Fibroblast of mammary gland (primary cell): ENCODE measurements at regions not wholly inside any gene's neighbourhood (a gene's known extent, or its start where the extent isn't known, plus 50 kb on each side); places are given as distances from the start of the nearest gene placed in this dataset.
A peak's percentile ranks its signal among the peaks of the same experiment; 100 is the strongest.

ENCODE experiments used
- DNase-seq: peaks from one replicate; pipeline ENCODE4 v3.0.0-alpha.2; 2010; ENCODE audit warnings: low read depth
- H3K4me3 ChIP-seq: 2 replicates; pipeline ENCODE4 v1.5.1; 2011; ENCODE audit warnings: low read depth, mild to moderate bottlenecking, low read length, moderate library complexity; ENCODE audit not compliant: control insufficient read depth
- TF ChIP-seq, protein P1 (sequence below): conservative IDR thresholded peaks from 2 replicates; pipeline ENCODE4 v1.5.1; 2011; ENCODE audit warnings: low read depth, low read length, inconsistent platforms; ENCODE audit not compliant: control insufficient read depth, insufficient read depth

DNA sequence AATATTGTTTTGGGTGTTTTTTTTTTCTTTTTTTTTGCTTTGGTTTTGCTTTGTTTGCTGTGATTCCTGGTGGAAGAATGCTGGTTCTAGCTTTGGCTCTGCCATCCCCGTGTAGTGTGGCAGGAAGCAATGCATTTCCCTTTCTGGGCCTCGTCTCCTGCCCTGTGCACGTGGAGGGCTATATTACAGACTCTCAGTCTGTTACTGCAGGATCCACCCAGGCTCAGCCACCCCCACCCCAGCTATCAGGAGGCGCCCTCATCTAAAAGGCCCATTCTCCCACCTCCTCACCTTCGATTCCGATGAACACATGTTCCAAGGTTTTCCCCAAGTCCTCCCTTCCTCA, 152.3 kb downstream of the TFCP2L1 start:
- TF ChIP-seq, protein P1, sequence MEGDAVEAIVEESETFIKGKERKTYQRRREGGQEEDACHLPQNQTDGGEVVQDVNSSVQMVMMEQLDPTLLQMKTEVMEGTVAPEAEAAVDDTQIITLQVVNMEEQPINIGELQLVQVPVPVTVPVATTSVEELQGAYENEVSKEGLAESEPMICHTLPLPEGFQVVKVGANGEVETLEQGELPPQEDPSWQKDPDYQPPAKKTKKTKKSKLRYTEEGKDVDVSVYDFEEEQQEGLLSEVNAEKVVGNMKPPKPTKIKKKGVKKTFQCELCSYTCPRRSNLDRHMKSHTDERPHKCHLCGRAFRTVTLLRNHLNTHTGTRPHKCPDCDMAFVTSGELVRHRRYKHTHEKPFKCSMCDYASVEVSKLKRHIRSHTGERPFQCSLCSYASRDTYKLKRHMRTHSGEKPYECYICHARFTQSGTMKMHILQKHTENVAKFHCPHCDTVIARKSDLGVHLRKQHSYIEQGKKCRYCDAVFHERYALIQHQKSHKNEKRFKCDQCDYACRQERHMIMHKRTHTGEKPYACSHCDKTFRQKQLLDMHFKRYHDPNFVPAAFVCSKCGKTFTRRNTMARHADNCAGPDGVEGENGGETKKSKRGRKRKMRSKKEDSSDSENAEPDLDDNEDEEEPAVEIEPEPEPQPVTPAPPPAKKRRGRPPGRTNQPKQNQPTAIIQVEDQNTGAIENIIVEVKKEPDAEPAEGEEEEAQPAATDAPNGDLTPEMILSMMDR: no peak
- no peak overlapping the region for H3K4me3 ChIP-seq
- no peak for DNase-seq

GRCh38 chr2:121133551-121134319, 151.3 kb downstream of the TFCP2L1 start:
- no peak overlapping the region for H3K4me3 ChIP-seq
- no peak for DNase-seq
- TF ChIP-seq, protein P1: no peak

DNA sequence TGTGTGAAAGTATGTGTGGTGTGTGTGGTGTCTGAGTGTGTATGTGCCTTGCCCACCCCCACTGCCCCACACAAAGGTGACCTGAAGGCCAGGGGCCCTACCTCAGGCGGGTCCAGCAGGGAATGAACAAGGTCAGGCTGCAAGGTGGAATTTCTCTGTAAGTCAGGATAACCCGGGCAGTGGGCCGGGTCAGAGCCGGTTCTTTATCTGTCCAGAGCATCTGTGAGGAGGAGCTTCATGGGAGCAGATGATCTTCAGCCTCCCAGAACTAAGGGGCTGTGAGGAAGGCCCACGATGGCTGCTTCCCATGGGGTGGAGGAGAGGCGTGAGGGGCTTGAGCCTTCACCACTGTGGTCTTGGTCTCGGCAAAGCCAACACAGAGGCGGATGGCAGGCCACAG, 150.3 kb downstream of the TFCP2L1 start:
- TF ChIP-seq, protein P1: no peak
- no peak overlapping the region for H3K4me3 ChIP-seq
- DNase-seq: no peak

DNA sequence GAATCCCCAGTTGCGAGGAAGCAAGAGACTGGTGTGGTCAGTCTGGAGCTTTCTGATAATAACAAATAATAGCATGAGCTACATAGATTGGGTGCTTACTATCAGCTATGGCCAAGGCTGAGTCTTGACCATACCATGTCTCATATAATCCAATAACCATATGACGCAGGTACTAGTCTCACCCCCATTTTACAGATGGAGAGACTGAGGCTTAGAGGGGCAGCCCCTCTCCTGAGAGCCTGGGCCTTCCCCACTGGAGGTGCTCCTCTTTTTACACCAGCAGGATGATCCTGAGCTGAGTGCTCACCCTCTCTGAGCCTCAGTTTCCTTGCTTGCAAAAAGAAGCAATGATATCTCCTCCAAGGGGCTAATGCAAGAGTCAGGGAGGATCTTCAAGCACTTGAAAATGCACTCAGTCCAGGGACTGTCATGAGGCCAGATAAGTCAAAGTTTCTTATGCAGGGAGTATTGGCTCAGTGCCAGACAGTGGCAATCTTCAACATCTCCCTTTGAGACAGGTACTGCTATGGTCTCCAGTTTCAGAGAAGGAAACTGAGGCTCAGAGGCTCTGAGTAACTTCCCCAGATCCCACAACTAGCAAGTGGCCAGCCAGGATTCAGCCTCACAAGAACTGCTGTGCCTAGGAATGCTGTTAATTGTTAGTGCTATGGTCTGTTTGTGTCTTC, 149.7 kb downstream of the TFCP2L1 start:
- peak; percentile 2 for DNase-seq
- TF ChIP-seq, protein P1: no peak
- H3K4me3 ChIP-seq: no peak overlapping the region

GRCh38 chr2:121136323-121136722, 148.7 kb downstream of the TFCP2L1 start:
- H3K4me3 ChIP-seq: no peak overlapping the region
- TF ChIP-seq, protein P1: no peak
- no peak for DNase-seq

- H3K4me3 ChIP-seq: no peak overlapping the region
- DNase-seq: no peak
- TF ChIP-seq, protein P1: no peak
Measured at GRCh38 chr2:121137571-121137970, 147.4 kb downstream of the TFCP2L1 start.
